Common myeloid progenitor, CD34-positive (primary cell): ENCODE measurements at regions not wholly inside any gene's neighbourhood (a gene's known extent, or its start where the extent isn't known, plus 50 kb on each side); places are given as distances from the start of the nearest gene placed in this dataset.

Source experiments
- CTCF ChIA-PET: fragments of 350-600 bp; sonication (Branson Sonifier 250); formaldehyde crosslinking; loops from one replicate; lab custom pipeline; 2021; ENCODE audit warnings: antibody characterized with exemption; lab: Charles Lee
- POLR2A ChIA-PET: fragments of 350-600 bp; sonication (Branson Sonifier 250); formaldehyde crosslinking; loops from one replicate; lab custom pipeline; 2021; ENCODE audit warnings: antibody characterized with exemption; lab: Charles Lee
- DNase-seq, 3 donors: peaks; one replicate each; pipeline versions ENCODE4 v3.0.0 to v3.0.0-alpha.2; 2013
- H3K27ac ChIP-seq, 2 experiments: 1 replicate in 1 of 2; 2 replicates in 1 of 2; pipeline ENCODE4 v1.7.0; 2013; ENCODE audit warnings: inconsistent platforms in 2 of 2, low read length in 2 of 2, mild to moderate bottlenecking in 2 of 2, low read depth in 1 of 2, moderate library complexity in 1 of 2; ENCODE audit not compliant: severe bottlenecking in 2 of 2, insufficient read depth in 1 of 2, poor library complexity in 1 of 2
- H3K27me3 ChIP-seq, 5 experiments: replicated peaks in 2 of 5; 1 replicate in 3 of 5; 2 replicates in 2 of 5; pipeline versions ENCODE4 v1.6.1 to v1.7.0; 2013; ENCODE audit warnings: low read length in 4 of 5, mild to moderate bottlenecking in 2 of 5, moderate library complexity in 2 of 5, inconsistent platforms in 1 of 5; ENCODE audit not compliant: insufficient read depth in 5 of 5, control insufficient read depth in 4 of 5
- H3K36me3 ChIP-seq, 4 experiments: 1 replicate in 2 of 4; 2 replicates in 2 of 4; pipeline versions ENCODE4 v1.6.1 to v1.7.0; 2013; ENCODE audit warnings: low read length in 3 of 4, control low read depth in 1 of 4, mild to moderate bottlenecking in 1 of 4; ENCODE audit not compliant: control insufficient read depth in 4 of 4, insufficient read depth in 4 of 4
- H3K4me1 ChIP-seq, 4 experiments: 1 replicate in 3 of 4; 2 replicates in 1 of 4; pipeline versions ENCODE4 v1.6.1 to v1.7.1; 2013; ENCODE audit warnings: low read length in 3 of 4, mild to moderate bottlenecking in 3 of 4, control low read depth in 1 of 4, inconsistent platforms in 1 of 4, moderate library complexity in 1 of 4; ENCODE audit not compliant: control insufficient read depth in 4 of 4, insufficient read depth in 4 of 4; ENCODE audit errors: control extremely low read depth in 1 of 4
- H3K4me3 ChIP-seq, 7 experiments: 1 replicate in 4 of 7; 2 replicates in 3 of 7; pipeline versions ENCODE4 v1.5.1 to v1.7.0; 2013; ENCODE audit warnings: mild to moderate bottlenecking in 7 of 7, low read length in 6 of 7, moderate library complexity in 6 of 7, inconsistent platforms in 2 of 7, low read depth in 2 of 7, control low read depth in 1 of 7; ENCODE audit not compliant: insufficient read depth in 4 of 7, control insufficient read depth in 1 of 7; ENCODE audit errors: extremely low read depth in 1 of 7
- H3K9me3 ChIP-seq, 5 experiments: 1 replicate in 4 of 5; 2 replicates in 1 of 5; pipeline versions ENCODE4 v1.6.1 to v1.7.1; 2013; ENCODE audit warnings: low read length in 4 of 5, mild to moderate bottlenecking in 2 of 5, inconsistent platforms in 1 of 5, low read depth in 1 of 5, moderate library complexity in 1 of 5; ENCODE audit not compliant: control insufficient read depth in 4 of 5, insufficient read depth in 2 of 5; ENCODE audit errors: control extremely low read depth in 1 of 5
- WGBS: methylation state at CpG from one replicate; pipeline ENCODE4 v1.1.5; 2013; ENCODE audit not compliant: insufficient coverage; 5-methylcytosine and 5-hydroxymethylcytosine counted together

GRCh38 chr6:164159061-164159460, 744.5 kb downstream of the QKI start:
- no peak for DNase-seq
- Histone ChIP-seq H3K27me3 (no peaks in the 10 kb centered on the region), H3K4me1 (no peaks in the 10 kb centered on the region), H3K4me3 (no peak overlapping the region), H3K36me3 (no peaks in the 10 kb centered on the region), H3K27ac (no peak overlapping the region), H3K9me3 (no peaks in the 10 kb centered on the region)
- ChIA-PET POLR2A (no interaction called here), CTCF (no interaction called here)
- WGBS, result 95% methylated on average over 3 of the region's 3 CpGs

- POLR2A ChIA-PET, result no interaction called here
- Histone ChIP-seq H3K4me1 (no peaks in the 10 kb centered on the region), H3K27ac (no peak overlapping the region), H3K27me3 (peaks cover 0 to 2% (median 0%) of the 10 kb centered on the region in 5 experiments), H3K4me3 (no peak overlapping the region), H3K9me3 (no peaks in the 10 kb centered on the region), H3K36me3 (no peaks in the 10 kb centered on the region)
- CTCF ChIA-PET, result no interaction called here
- no CpG with 5 or more reads among the region's 1 CpG for WGBS
- DNase-seq, result no peak
Observed at GRCh38 chr6:164154588-164154987, 740.1 kb downstream of the QKI start.

DNA sequence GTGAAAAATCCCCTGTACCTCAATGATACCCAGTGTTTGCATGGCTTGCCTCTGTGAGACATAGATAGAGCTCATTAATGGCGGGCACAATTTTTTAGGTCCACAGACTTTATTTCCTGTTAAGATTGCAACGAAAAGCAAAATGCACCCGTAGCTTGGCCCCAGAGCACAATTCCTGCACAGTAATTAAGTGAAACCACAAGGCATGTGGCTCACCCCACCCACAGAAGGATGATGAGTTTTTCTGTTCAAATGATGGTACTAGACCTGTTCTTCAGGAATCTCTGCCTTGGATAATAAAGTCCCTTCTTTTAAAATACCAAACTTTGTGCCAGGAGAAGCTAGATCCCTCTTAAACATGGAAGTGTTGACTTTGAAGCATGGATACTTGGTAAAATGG, 738.1 kb downstream of the QKI start:
- Histone ChIP-seq H3K27ac (no peak overlapping the region), H3K4me1 (no peaks in the 10 kb centered on the region), H3K27me3 (peaks cover 0 to 2% (median 0%) of the 10 kb centered on the region in 5 experiments), H3K4me3 (no peak overlapping the region), H3K9me3 (no peaks in the 10 kb centered on the region), H3K36me3 (no peaks in the 10 kb centered on the region)
- no peak for DNase-seq
- CTCF ChIA-PET, result no interaction called here
- 92% methylated on average over 3 of the region's 3 CpGs for WGBS
- POLR2A ChIA-PET, result no interaction called here

- Histone ChIP-seq H3K27ac (no peak overlapping the region), H3K4me3 (no peak overlapping the region), H3K36me3 (no peaks in the 10 kb centered on the region), H3K9me3 (no peaks in the 10 kb centered on the region), H3K4me1 (no peaks in the 10 kb centered on the region), H3K27me3 (peaks cover 0 to 2% (median 0%) of the 10 kb centered on the region in 5 experiments)
- CTCF ChIA-PET, result no interaction called here
- no peak for DNase-seq
- WGBS, result 97% methylated on average over 10 of the region's 19 CpGs
- POLR2A ChIA-PET, result no interaction called here
Observed at GRCh38 chr6:164151161-164152120, 736.9 kb downstream of the QKI start.

DNA sequence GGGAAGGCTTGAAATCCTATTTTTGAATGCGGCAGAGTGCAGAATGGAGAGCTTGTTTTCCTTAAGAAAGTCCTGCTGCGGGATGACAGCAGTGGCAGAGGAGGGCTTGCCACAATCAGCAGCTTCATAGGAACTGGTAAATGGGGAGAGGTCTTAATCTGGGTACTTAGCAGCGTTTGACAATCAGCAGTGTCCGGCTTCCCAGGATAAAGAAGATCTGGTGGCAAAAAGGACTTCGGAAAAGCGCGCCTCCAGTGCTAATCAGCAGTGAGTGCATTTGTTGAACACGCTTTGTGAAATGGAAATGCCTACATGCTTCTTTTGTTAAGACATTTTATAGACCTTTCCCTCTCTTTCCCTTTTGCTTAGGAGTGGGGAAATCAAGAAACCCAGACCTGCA, 735.7 kb downstream of the QKI start:
- Histone ChIP-seq H3K27me3 (peaks cover 0 to 2% (median 0%) of the 10 kb centered on the region in 5 experiments), H3K4me3 (no peak overlapping the region), H3K27ac (no peak overlapping the region), H3K4me1 (no peaks in the 10 kb centered on the region), H3K9me3 (no peaks in the 10 kb centered on the region), H3K36me3 (no peaks in the 10 kb centered on the region)
- no peak for DNase-seq
- 96% methylated on average over 7 of the region's 8 CpGs for WGBS
- ChIA-PET CTCF (no interaction called here), POLR2A (no interaction called here)

- CTCF ChIA-PET, result no interaction called here
- H3K4me3 ChIP-seq, result no peak overlapping the region
- H3K27me3 ChIP-seq, result peaks cover 0 to 3% (median 0%) of the 10 kb centered on the region in 5 experiments
- WGBS, result no CpG with 5 or more reads among the region's 1 CpG
- no peak overlapping the region for H3K27ac ChIP-seq
- no peaks in the 10 kb centered on the region for H3K36me3 ChIP-seq
- POLR2A ChIA-PET, result no interaction called here
- no peaks in the 10 kb centered on the region for H3K4me1 ChIP-seq
- no peaks in the 10 kb centered on the region for H3K9me3 ChIP-seq
- DNase-seq, result no peak
Observed at GRCh38 chr6:164148788-164149187, 734.3 kb downstream of the QKI start.

DNA sequence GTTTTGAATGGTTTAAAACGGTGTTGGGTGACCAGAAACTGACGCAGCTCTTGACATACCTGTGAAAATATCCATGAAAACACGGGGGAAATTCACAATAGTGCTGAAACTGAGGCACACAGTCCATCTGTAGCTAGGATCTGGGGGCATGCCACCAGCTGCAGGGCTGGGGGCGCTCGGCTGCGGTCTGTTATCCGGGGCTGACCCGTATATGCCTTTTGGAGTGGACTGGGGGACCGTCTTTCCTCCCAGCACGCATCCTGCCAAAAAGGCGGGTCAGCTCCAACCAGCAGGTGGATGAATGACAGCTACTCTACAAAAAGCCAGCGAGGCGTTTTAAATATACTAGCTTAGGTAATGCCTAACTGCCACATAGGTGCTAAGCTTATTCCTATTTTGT, 729.8 kb downstream of the QKI start:
- Histone ChIP-seq H3K4me3 (no peak overlapping the region), H3K27ac (no peak overlapping the region), H3K36me3 (no peaks in the 10 kb centered on the region), H3K4me1 (no peaks in the 10 kb centered on the region), H3K27me3 (peaks cover 0 to 1% (median 0%) of the 10 kb centered on the region in 5 experiments), H3K9me3 (peaks cover 0 to 1% (median 0%) of the 10 kb centered on the region in 5 experiments)
- DNase-seq, result no peak
- 96% methylated on average over 11 of the region's 13 CpGs for WGBS
- ChIA-PET CTCF (no interaction called here), POLR2A (interaction anchor here (0.6 kb wide), 1 partner anchor 30 kb away, joined by 5 read pairs; no protein-coding TSS in a partner anchor)
